ENCODE measurements at regions not wholly inside any gene's neighbourhood (a gene's known extent, or its start where the extent isn't known, plus 50 kb on each side); places are given as distances from the start of the nearest gene placed in this dataset.

- H3K27ac Mint-ChIP-seq: no peak overlapping the region
- H3K4me3 Mint-ChIP-seq: no peak overlapping the region
- no peaks in the 10 kb centered on the region for H3K27me3 Mint-ChIP-seq
- no peaks in the 10 kb centered on the region for H3K4me1 Mint-ChIP-seq
- ATAC-seq: no peak
- H3K36me3 Mint-ChIP-seq: no peaks in the 10 kb centered on the region
- H3K9me3 Mint-ChIP-seq: peaks cover 5% of the 10 kb centered on the region
These were observed 233.4 kb downstream of the IPO8 start for GRCh38 chr12:30462249-30462648.

- ATAC-seq: no peak
- Mint-ChIP-seq H3K27me3 (no peaks in the 10 kb centered on the region), H3K9me3 (peaks cover 5% of the 10 kb centered on the region), H3K27ac (no peak overlapping the region), H3K36me3 (no peaks in the 10 kb centered on the region), H3K4me1 (no peaks in the 10 kb centered on the region), H3K4me3 (no peak overlapping the region)
These were observed 234.5 kb downstream of the IPO8 start for GRCh38 chr12:30461026-30461615.

DNA sequence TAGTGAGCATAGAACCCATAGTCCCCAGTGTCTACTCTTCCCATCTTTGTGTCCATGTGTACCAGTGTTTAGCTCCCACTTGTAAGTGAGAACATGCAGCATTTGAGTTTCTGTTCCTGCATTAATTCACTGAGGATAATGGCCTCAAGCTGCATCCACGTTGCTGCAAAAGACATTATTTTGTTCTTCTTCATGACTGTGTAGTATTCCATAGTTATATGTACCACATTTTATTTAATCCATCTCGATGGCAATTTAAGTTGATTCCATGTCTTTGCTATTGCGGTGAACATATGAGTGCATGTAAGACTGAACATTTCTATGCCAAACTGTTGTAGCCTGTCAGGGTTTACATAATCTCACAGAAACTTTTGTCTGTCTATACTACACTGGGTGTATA is 237.2 kb downstream of the IPO8 start:
- H3K4me3 Mint-ChIP-seq: no peak overlapping the region
- H3K27me3 Mint-ChIP-seq: no peaks in the 10 kb centered on the region
- ATAC-seq: no peak
- H3K9me3 Mint-ChIP-seq: peaks cover 5% of the 10 kb centered on the region
- H3K36me3 Mint-ChIP-seq: no peaks in the 10 kb centered on the region
- H3K4me1 Mint-ChIP-seq: no peaks in the 10 kb centered on the region
- H3K27ac Mint-ChIP-seq: no peak overlapping the region

DNA sequence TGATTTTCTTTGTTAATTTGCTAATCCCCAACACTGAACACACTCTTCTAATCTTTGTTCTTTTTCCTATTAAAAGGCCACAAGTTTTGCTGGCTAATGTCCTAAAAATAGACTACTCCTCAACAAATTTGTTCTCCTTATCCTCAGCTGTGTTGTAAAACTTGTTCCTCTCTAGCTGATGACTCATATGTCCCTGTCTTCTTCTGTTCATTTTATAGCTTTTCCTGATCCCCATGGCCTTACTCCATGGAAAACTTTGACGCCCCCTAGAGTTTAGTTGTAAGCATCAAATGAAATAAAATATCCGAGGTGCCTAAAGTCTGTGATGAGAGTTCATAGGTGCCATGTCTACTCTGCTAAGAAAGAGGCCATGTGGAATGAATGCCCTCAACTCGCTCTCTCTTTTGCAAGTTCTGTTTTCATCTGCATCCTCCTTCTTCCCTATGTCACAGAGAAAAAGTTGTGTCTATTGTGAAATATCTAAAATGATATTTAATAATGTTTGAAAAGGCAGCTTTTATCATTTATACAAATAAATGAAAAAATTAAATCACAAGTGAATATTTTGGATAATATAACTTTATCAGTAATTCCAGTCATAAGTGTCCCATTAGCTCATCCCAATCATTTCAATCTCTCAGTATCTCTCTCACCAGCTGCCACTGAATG is 237.9 kb downstream of the IPO8 start:
- ATAC-seq: no peak
- Mint-ChIP-seq H3K36me3 (no peaks in the 10 kb centered on the region), H3K9me3 (peaks cover 5% of the 10 kb centered on the region), H3K27me3 (no peaks in the 10 kb centered on the region), H3K4me1 (no peaks in the 10 kb centered on the region), H3K27ac (no peak overlapping the region), H3K4me3 (no peak overlapping the region)

GRCh38 chr12:30450872-30451271 is 244.8 kb downstream of the IPO8 start:
- no peak overlapping the region for H3K27ac Mint-ChIP-seq
- H3K27me3 Mint-ChIP-seq: no peaks in the 10 kb centered on the region
- no peak overlapping the region for H3K4me3 Mint-ChIP-seq
- no peak for ATAC-seq
- no peaks in the 10 kb centered on the region for H3K4me1 Mint-ChIP-seq
- no peaks in the 10 kb centered on the region for H3K36me3 Mint-ChIP-seq
- H3K9me3 Mint-ChIP-seq: peaks cover 9% of the 10 kb centered on the region

DNA sequence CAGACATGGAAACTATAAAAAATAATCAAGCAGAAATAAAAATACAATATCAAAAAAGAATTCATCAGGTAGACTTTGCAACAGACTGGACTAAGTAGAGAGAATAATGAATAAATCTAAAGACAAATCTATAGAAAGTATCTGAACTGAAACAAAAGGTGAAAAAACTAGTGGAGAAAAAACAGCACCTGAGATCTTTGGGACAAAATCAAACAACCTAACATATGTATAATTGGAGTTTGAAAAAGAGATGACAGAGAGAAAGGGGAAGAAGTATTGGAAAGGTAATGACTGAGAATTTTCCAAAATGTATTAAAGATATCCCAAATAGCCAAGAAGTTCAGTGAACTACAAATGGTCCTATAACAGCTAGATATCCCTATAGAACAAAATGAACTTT is 245.4 kb downstream of the IPO8 start:
- H3K27ac Mint-ChIP-seq: no peak overlapping the region
- H3K4me1 Mint-ChIP-seq: no peaks in the 10 kb centered on the region
- ATAC-seq: no peak
- H3K9me3 Mint-ChIP-seq: peaks cover 9% of the 10 kb centered on the region
- H3K4me3 Mint-ChIP-seq: no peak overlapping the region
- no peaks in the 10 kb centered on the region for H3K36me3 Mint-ChIP-seq
- no peaks in the 10 kb centered on the region for H3K27me3 Mint-ChIP-seq

GRCh38 chr12:30448038-30448437 is 247.6 kb downstream of the IPO8 start:
- no peak overlapping the region for H3K4me3 Mint-ChIP-seq
- H3K27ac Mint-ChIP-seq: no peak overlapping the region
- ATAC-seq: no peak
- H3K36me3 Mint-ChIP-seq: no peaks in the 10 kb centered on the region
- peaks cover 9% of the 10 kb centered on the region for H3K9me3 Mint-ChIP-seq
- H3K4me1 Mint-ChIP-seq: no peaks in the 10 kb centered on the region
- no peaks in the 10 kb centered on the region for H3K27me3 Mint-ChIP-seq

- H3K27ac Mint-ChIP-seq: no peak overlapping the region
- no peak for ATAC-seq
- no peaks in the 10 kb centered on the region for H3K27me3 Mint-ChIP-seq
- no peak overlapping the region for H3K4me3 Mint-ChIP-seq
- no peaks in the 10 kb centered on the region for H3K36me3 Mint-ChIP-seq
- peaks cover 9% of the 10 kb centered on the region for H3K9me3 Mint-ChIP-seq
- H3K4me1 Mint-ChIP-seq: no peaks in the 10 kb centered on the region
These were observed 248.5 kb downstream of the IPO8 start for GRCh38 chr12:30447061-30447750.

- no peak for ATAC-seq
- Mint-ChIP-seq H3K27me3 (no peaks in the 10 kb centered on the region), H3K9me3 (no peaks in the 10 kb centered on the region), H3K4me3 (no peak overlapping the region), H3K4me1 (no peaks in the 10 kb centered on the region), H3K36me3 (no peaks in the 10 kb centered on the region), H3K27ac (no peak overlapping the region)
These were observed 253.2 kb downstream of the IPO8 start for GRCh38 chr12:30442461-30442860.

DNA sequence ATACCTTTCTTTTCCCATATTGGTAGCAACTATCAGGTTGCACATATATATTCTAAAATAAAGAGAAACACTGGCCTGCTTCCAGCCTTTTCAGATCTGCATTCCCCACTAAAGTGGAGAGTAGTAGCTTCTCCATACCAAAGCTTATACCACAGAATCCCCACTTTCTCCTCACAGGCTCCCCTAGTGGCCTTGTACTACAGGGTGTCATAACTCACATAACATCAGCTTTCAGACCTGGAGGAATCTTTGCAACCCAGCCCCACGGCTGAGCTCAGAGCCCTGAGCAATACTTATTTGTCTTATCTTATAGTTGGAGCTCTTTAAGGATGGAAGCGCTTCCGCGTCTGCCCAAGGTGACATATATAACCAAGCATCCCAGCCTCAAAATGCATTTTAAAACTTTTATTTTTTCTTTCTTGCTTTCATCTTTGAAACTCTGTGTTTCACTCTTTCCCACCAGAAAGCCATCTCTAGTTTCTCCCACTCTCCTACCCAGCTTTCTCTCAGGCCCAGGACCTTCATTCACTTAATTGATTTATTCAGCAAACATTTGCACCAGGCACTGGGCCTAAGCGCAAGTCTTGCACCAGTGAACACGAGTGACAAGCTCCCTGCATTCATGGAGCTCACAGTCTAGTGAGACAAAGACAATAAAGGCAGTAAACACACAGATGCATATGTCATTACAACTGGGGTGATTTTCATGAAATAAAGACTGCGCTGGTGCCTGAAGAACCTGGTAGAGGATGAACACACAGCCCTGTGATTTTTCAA is 254.7 kb downstream of the IPO8 start:
- H3K9me3 Mint-ChIP-seq: no peaks in the 10 kb centered on the region
- no peaks in the 10 kb centered on the region for H3K36me3 Mint-ChIP-seq
- no peaks in the 10 kb centered on the region for H3K4me1 Mint-ChIP-seq
- H3K4me3 Mint-ChIP-seq: no peak overlapping the region
- H3K27me3 Mint-ChIP-seq: no peaks in the 10 kb centered on the region
- no peak for ATAC-seq
- H3K27ac Mint-ChIP-seq: no peak overlapping the region

GRCh38 chr12:30439201-30439600 is 256.5 kb downstream of the IPO8 start:
- Mint-ChIP-seq H3K4me3 (no peak overlapping the region), H3K27ac (no peak overlapping the region), H3K9me3 (peaks cover 2% of the 10 kb centered on the region), H3K4me1 (no peaks in the 10 kb centered on the region), H3K36me3 (no peaks in the 10 kb centered on the region), H3K27me3 (no peaks in the 10 kb centered on the region)
- ATAC-seq: no peak

DNA sequence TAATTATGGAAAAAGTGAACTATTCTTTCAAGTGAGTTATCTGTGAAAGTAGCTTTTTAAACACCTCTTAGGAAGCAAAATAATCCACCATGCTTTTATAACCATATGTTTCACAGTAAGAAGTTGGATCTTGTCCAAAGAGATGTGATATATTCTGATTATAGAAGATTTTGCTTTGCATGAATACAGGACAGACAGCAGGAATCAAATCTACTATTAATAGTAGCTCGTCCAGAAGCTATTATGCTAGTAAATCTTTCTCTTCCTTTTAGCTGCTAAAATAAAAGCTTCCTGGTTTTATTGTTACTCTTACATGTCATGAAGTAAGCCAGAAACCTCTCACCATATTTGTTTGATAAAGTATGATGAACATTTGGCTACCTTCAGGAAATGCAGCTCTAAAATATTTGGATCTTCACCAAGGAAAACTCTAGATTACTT is 257.0 kb downstream of the IPO8 start:
- peaks cover 2% of the 10 kb centered on the region for H3K9me3 Mint-ChIP-seq
- no peak for ATAC-seq
- no peaks in the 10 kb centered on the region for H3K36me3 Mint-ChIP-seq
- H3K4me3 Mint-ChIP-seq: no peak overlapping the region
- no peaks in the 10 kb centered on the region for H3K4me1 Mint-ChIP-seq
- no peaks in the 10 kb centered on the region for H3K27me3 Mint-ChIP-seq
- H3K27ac Mint-ChIP-seq: no peak overlapping the region

DNA sequence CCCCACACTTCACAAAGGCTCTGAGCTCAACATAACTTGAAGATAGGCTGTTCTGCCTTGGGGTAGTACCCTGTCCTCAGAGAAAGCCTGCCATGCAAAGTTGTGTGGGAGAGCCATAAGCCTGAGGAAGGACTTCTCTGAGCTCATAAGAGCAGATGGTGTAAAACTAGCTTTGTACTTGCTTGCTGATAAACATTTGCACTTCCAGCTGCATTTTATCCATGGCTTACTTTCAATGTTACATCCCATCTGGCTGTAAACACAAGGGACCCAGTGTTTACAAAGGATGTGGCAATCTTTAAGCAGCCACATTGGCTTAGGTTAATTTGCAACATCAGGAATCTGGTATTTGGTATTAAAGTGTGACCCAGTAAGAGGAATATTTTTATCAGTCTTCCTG is 258.1 kb downstream of the IPO8 start:
- Mint-ChIP-seq H3K4me1 (no peaks in the 10 kb centered on the region), H3K27me3 (no peaks in the 10 kb centered on the region), H3K9me3 (peaks cover 2% of the 10 kb centered on the region), H3K36me3 (no peaks in the 10 kb centered on the region), H3K27ac (no peak overlapping the region), H3K4me3 (no peak overlapping the region)
- no peak for ATAC-seq

DNA sequence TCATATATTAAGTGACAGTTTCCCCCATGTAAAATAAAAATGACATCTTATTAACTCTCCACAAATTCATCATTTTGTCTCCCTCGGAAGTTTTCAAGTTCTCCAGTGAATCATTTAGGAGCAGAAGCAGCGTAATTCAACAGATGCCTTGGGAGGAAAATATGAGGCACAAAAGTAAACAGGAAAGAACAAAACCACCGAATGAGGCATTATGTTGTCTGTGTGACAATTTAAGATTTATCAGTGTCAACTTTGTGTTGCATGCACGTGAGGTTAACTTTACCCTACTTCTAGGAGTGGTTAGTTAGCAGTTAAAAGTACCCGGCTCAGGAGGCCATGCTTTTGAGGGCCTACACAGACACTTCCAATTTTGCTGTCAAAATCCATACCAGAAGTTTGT is 258.6 kb downstream of the IPO8 start:
- no peaks in the 10 kb centered on the region for H3K27me3 Mint-ChIP-seq
- peaks cover 2% of the 10 kb centered on the region for H3K9me3 Mint-ChIP-seq
- H3K4me1 Mint-ChIP-seq: no peaks in the 10 kb centered on the region
- H3K4me3 Mint-ChIP-seq: no peak overlapping the region
- no peak overlapping the region for H3K27ac Mint-ChIP-seq
- ATAC-seq: no peak
- H3K36me3 Mint-ChIP-seq: no peaks in the 10 kb centered on the region

DNA sequence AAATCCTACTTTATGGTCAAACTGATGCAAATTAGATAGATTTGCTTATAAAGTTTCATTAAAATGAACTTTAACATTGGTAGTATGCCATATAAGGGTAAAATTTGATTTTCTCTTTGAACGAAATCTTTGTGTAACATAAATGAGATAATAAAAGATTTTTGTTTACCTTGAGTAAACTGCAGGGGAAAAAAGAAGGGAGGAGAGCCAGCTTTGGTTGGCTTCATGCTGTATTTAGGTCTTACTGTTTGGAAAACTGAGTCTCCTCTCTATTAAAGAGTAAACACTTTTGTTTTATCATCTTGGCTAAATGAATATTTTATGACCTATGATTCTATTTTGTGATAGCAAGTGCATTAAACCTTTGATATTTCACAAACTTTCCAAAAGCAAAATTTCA is 267.6 kb downstream of the IPO8 start:
- Mint-ChIP-seq H3K36me3 (no peaks in the 10 kb centered on the region), H3K4me1 (no peaks in the 10 kb centered on the region), H3K4me3 (no peak overlapping the region), H3K27ac (no peak overlapping the region), H3K9me3 (peaks cover 9% of the 10 kb centered on the region), H3K27me3 (no peaks in the 10 kb centered on the region)
- no peak for ATAC-seq

Data from stimulated activated memory B cell treated with anti-CD40 and anti-IgM and Interleukin-4, amounts not matched to agents 10 μg/mL and 1 μg/mL and 100 μg/mL, for 72 hours (primary cell).